Suppressor macrophage (primary cell): ENCODE measurements at regions not wholly inside any gene's neighbourhood (a gene's known extent, or its start where the extent isn't known, plus 50 kb on each side); places are given as distances from the start of the nearest gene placed in this dataset.

ENCODE experiments used
- DNase-seq, 4 experiments: peaks; one replicate each; pipeline ENCODE4 v3.0.0-alpha.2; 2020 to 2022

- no peak for DNase-seq
These were observed 192.0 kb upstream of the TANK start for GRCh38 chr2:160968183-160968582.

- peak; percentile 63 to 71 (median 65) for DNase-seq
These were observed 189.9 kb upstream of the TANK start for GRCh38 chr2:160970052-160970965.

DNA sequence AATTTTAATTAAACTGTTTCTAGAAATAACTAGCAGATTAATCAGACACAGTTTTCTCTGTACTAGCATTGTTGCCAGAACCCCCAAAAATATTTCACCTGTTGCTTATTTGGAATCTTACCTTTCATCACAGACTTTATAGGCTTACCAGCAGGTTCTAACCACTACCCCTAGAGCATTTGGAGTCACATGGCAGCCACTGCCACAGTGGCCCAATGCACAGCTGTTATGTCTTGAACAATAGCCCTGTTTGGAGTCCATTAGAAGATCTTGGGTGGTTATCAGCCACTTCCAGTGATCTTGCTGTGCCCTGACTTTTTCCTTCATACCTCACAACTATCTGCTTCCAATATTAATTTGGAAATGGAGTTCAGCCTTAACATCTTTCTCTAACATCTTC lies 186.2 kb upstream of the TANK start:
- DNase-seq, result no peak

- no peak for DNase-seq
These were observed 185.4 kb upstream of the TANK start for GRCh38 chr2:160974803-160975202.

- no peak for DNase-seq
These were observed 183.4 kb upstream of the TANK start for GRCh38 chr2:160976797-160977196.

GRCh38 chr2:160977376-160977775 lies 182.9 kb upstream of the TANK start:
- DNase-seq, result no peak

- no peak for DNase-seq
These were observed 182.4 kb upstream of the TANK start for GRCh38 chr2:160977854-160978253.

DNA sequence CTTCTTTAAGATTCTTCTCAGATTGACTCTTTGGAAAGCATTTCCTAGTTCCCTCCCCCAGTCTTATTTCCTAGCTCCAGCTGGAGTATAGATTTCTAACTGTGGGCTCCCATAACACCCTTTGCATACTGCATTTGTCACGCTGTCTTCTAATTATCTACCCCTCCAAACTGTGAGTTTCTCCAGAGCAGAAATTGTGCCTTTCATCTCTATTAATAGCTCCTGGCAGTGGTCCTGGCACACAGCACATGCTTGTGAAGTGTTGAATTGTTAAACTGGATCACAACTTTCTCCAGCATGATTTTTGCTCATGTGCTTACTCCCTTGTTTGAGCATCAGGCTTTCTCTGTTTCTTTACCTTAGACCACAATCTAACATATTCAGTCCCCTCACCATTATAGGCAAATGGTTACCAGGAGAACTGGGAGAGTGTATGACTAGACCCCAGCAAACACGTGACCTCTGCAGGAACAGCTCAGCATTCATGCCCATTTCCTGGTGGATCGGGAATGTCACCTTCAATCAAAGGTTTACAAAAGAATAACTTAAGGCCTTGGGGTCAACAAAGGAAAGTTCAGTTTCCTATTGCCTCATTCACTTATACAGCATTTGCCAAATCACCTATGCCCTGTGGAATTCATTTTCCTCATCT lies 175.7 kb upstream of the TANK start:
- DNase-seq, result no peak

GRCh38 chr2:160989778-160990177 lies 170.4 kb upstream of the TANK start:
- no peak for DNase-seq

GRCh38 chr2:160993654-160994061 lies 166.6 kb upstream of the TANK start:
- no peak for DNase-seq

DNA sequence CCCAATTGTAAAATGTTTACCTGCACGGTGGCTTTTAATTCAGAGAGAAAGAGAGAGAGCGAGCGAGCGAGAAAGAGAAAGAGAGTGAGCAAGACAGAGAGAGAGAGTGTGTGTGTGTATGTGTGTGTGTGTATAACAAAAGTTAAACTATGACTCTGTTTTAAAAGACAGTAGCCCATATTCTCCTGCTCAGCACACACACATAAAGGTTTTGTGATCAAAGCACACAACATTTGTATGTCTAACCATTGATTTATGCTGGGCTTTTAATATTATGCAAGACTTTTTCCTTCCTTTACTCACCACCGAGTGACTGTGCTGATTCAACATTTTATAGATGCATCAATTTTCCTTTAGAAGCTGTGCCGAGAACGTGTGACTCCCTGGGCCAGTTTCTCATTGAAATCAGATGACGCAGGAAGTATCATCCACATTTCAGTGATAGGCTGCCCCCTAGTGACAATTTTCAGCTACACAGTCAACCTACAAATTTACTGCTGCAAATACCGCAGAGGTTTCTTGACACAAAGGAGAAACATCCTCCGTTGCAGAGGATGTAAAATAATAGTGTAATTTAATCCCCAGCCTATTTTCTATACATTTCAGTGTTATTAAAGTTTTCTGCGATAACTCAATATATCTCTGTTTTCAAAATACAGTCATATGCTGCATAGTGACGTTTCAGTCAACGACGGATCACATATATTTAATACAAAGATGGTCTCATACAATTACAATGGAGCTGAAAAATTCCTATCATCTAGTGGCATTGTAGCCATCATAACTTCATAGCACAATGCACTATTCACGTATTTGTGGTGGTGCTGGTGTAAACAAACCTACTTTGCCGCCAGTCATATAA lies 165.9 kb upstream of the TANK start:
- DNase-seq, result peak; percentile 89 to 95 (median 94)

DNA sequence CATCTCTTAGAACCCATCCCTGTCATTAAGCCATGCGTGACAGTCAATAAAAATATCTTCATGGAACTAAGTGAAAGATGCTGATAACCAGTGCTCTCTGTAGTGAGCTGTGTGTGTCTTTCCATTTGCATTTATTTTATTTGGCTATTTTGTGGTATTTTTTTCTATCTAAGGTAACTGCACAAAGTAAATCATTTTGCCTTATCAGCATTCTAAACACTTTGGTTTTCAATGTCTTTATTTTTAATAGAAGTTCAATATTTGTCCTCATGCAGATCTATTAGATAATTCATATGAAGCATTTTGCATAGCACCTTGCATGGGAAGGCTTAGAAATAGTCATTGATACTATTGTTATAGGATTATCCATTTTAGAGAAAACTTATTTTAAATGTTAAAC lies 163.6 kb upstream of the TANK start:
- no peak for DNase-seq

DNA sequence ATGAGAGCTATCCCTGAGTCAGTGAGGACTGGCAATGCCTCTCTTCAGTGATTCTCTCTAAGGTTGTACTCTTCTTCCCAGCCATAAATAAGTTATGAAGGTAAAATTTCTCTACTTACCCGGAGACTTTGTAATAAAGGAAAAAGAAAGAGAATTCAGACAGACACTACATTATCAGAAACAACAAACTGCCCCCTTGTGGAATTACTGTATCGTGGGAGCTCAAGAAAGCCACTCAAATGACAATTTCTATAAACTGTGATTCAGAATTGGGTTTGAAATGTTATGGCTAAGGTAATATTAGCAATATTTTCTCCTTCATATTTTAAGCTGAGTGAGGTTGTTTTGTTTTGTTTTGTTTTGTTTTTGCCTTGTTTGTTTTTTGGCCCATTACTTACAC lies 155.8 kb upstream of the TANK start:
- DNase-seq, result peak in 1 of 4 experiments; percentile 24

GRCh38 chr2:161005170-161005569 lies 155.1 kb upstream of the TANK start:
- DNase-seq, result no peak

DNA sequence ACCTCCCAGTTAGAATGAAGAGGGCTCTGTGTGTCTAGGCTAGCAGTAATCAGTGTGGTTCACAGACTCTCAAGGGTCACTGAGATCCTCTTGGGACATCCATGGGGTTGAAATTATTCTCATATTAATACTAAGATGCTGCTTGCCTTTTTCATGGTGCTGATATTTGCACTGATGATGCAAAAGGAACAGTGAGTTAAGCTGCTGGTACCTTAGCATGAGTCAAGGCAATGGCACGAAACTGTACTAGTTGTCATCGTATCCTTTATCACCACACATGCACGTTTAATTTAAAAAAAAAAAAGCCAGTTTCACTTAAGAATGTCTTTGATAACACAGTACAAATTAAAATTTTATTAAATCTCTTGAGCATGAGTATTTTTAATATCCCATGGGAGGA lies 151.9 kb upstream of the TANK start:
- no peak for DNase-seq

DNA sequence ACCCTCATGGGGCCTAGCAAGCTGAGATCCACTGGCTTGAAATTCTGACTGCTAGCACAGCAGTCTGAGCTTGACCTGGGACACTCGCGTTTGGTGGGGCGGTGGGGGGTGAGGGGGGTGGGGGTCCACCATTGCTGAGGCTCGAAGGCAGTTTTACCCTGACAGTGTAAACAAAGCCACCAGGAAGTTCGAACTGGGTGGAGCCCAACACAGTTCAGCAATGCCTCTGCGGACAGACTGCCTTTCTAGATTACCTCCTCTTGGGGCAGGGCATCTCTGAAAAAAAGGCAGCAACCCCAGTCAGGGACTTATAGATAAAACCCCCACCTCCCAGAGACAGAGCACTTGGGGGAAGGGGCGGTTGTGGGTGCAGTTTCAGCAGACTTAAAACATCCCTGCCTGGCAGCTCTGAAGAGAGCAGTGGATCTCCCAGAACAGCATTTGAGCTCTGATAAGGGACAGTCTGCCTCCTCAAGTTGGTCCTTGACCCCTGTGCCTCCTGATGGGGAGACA lies 149.7 kb upstream of the TANK start:
- DNase-seq, result no peak

DNA sequence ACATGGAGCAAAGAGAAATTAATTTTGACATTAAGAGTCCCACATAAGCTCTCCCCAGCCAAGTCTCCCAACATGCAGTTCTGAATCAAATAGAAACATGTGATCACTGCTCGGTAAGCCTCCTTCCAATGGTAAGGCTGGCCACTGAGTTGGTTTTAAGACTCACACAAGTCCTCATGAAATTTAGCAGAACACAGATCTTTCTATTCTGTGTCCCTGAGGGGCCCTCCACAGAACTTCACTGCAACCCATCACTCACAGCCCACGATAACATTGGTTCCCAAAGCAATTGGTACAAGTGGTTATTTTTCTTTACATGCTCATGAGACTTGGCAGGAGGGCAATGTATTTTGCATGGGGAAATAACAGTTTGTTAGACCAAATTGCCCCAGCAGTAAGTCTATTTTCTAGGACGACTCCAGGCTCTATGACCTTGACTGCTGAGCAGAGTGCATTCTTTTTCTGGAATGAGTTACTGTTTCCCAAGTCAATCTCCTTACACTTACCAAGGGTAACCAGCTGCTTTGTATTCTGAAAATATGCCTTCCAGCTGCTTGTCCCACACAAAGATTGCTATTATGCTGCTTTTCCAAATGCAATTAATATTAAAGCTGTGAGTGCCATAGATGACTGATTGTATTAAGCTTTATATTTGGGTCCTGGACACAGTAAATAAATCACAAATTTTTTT lies 142.3 kb upstream of the TANK start:
- DNase-seq, result no peak

- no peak for DNase-seq
These were observed 140.9 kb upstream of the TANK start for GRCh38 chr2:161019311-161019710.

DNA sequence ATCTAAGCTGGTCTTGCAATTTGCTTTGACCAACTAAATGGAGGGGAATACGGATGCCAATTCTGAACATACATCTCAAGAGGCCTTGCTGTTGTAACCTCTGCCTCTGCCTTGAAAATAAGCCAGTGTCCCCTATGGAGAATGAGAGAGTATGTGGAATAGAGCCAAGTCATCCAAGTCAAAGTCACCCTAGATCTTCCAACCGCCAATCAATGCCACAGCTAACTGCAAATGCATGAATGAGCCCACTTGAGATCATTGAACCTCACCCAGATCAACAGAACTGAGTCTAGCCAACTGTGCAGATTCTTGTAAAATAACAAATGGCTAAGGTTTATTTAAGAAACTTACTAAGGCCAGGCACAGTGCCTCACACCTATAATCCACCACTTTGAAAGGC lies 139.8 kb upstream of the TANK start:
- no peak for DNase-seq

GRCh38 chr2:161028581-161028980 lies 131.6 kb upstream of the TANK start:
- no peak for DNase-seq

GRCh38 chr2:161029321-161029720 lies 130.9 kb upstream of the TANK start:
- no peak for DNase-seq
